ENCODE measurements at regions not wholly inside any gene's neighbourhood (a gene's known extent, or its start where the extent isn't known, plus 50 kb on each side); places are given as distances from the start of the nearest gene placed in this dataset.

DNA sequence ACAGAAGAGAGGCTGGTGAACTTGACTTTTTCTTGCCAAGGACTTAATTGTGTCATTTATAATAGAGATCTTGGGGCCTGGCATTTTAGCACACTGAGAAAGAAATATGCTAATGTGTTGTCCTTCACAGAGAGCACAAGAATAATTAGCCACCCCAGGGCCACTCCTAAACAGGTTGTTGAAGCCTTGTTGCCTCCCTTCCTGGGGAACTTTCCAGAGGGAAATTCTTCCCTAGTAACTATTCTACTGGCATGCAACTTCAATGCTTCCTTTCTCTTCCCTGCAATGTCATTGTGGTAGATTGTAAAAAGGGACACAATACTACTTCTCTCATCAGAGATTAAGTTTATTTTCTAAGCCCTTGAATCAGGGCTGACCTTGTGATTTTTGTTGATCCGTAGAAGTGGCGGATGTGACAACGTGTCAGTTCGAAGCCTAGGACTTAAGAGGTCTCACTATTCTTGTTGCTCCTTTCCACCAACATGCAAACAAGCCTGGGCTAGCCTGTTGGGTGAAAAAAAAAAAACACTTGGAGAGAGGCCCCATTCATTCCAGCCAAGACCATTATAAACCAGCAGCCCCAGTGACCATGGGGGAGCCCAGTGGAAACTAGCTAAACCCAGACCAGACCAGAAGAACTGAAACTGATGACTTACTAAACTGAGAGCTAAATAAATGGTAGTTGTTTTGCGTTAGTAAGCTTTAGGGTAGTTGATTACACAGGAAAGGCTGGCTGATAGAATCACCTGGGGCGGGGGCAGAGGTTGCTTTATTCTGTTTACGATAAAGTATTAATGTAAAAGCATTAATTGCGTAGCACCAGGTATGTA, 287.2 kb downstream of the SHQ1 start:
- DNase-seq = no peak

DNA sequence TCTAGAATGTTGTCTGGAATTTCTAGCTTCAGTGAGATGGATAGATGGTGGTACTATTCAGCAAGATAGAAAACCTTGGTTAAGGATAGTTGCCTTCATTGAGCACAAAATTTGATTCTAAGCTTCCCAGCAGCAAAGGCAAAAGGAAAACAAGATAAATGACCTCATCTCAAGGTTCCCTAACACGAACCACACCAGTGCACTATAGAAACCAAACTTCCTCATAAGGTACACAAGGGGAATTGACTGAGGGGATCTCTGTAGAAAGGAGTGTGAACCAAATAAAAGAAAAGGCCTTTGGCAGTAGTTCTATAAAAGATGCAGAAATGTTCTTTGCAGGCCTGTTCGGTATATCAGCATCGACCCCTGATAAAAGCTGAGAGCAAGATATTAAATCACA, 288.9 kb downstream of the SHQ1 start:
- no peak for DNase-seq

DNA sequence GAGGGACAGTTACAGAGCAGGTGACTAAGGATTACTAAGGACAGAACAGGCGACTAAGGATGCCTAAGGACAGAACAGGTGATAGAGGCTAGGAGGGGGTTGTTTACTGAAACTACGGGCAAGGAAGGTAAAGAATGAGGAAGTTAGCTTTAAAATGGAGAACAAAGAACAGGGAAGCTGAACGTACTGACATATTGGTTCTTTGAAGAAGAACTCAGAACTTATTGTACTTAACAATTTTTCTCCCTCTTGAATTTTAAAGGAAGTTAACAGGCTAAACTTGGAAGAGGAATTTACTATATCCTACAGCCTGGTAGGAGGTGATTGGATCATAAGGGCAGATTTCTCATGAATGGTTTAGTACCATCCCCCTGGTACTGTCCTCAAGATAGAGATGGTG, 290.2 kb downstream of the SHQ1 start:
- DNase-seq = no peak

DNA sequence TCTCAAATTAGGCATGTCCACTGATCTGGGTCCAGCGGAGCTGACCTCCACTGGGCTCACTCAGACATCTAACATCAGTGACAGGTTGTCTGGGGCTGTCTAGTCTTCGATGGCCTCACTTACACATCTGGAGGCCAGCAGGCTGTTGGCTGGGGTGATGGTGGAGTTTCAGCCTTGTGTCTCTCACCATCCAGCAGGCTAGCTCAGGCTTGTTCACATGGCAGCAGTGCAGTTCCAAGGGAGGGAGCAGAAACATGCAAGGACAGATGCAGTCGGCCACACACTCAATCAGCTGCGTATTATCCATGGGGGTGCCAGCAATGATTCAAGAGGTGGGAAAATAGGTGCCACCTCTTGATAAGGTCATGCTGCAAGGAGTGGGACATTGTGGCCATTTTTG, 292.5 kb downstream of the SHQ1 start:
- no peak for DNase-seq

DNA sequence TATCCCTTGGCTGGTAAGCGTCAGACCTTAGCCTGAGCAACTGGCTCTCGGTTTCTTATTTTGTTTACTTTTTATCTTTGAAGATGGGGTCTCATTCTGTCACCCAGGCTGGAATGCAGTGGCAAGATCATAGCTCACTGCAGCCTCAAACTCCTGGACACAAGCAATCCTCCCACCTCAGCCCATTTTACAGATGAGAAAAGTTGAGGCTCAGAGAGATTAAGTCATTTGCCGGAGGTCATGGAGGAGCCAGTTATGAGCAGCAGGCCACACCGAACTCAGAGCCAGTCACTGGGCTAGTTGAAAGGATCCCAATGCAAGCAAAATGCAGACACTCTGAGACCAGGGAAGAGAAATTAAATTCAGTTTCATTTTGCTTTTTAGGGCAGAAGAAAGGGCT, 293.6 kb downstream of the SHQ1 start:
- DNase-seq = no peak

DNA sequence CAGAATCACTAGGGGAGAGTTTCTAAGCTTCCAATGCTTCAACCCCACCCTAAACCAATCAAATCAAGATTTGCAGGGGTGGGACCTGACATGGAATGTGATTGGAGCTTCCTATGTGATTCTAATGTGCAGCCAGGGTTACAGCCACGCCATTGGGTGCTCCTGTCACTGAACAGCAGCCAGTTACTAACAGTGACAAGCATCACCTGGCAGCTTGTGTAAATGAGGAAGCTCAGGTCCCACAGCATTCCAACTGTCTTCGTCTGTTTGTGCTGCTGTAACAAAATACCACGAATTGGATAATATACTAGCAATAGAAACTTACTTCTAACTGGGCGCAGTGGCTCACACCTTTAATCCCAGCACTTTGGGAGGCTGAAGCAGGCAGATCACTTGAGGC, 294.9 kb downstream of the SHQ1 start:
- DNase-seq = no peak

DNA sequence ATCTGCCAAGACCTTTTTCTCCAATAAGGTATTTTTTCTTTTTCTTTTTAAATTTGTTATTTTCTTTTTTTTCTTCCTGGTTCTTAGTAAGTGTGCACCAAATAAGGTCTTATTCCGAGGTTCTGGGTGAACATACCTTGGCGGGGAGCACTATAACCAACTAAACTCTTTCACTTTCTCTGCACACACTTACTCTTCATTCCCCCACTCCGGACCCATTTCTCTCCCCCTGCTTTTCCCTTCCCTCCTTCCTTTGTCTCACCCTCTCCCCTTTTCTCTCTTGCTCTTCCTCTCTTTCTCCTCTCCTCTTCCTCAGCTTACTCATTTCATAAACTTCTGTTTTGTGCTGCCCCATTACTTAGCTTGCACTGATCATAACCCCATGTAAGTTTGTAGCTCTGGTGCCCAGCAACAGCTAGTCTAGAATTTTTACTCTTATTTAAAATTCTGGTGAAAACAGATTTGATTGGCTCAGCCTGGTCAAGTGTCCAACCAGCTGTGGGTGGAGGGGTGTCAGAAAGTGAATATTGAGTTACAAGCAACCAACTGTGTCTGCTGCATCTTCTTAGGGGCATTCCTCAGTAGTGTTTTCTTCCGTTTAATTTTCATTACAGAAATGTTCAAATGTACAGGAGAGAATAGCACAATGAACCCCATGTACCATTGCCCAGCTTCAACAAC, 297.5 kb downstream of the SHQ1 start:
- DNase-seq = no peak

DNA sequence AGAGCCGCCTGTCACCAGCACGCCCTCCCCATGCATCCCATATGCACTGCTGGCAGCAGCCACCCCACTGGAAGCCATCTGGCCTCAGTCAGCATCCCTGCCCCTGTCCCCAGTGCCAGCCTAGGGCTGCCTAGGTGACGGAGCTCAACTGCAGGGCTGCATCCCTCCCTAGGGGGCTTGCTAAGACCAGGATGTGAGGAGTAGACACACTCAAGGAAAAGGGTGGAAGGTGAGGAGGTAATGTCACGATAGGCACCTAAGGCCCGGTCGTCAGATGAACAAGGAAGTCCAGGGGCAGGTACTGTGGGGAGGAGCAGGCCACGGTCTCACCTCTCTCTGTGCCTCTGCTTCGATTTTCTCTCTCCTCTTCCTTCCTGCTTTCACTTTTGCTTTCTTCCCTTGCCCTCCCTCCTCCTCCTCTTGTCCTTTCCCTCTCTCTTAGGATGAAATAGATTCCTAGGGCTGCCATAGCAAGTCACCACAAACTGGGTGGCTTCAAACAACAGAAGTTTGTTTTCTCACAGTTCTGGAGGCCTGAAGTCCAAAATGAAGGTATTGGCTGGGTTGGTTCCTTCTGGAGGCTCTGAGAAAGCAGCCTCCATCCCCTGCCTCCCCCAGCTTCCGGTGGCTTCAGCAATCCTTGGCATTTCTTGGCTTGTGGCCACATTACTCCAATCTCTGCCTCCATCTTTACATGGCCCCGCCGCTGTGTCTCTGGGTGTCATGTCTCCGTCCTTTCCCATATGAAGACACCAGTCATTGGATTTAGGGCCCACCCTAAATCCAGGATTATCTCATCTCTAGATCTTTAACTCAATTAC, 298.3 kb downstream of the SHQ1 start:
- no peak for DNase-seq

DNA sequence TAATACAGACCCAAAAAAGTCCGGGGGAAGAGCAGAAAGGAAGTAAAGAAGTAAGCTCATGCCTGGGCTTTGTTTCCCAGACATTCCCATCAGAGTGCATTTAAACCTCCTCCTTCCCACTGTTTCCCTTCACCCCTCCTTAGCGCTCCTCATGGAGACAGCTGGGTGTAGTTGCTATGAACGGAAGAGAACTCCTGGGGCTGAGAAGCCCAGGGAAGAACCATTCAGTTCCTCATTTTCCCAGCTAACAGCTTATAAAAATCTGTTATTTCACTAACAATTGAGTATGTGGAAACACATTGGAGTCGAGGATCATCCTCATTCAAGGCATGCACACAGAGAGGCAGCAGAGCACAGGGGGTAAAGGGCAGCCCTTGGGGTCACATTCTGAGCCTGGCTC, 299.3 kb downstream of the SHQ1 start:
- DNase-seq = no peak

DNA sequence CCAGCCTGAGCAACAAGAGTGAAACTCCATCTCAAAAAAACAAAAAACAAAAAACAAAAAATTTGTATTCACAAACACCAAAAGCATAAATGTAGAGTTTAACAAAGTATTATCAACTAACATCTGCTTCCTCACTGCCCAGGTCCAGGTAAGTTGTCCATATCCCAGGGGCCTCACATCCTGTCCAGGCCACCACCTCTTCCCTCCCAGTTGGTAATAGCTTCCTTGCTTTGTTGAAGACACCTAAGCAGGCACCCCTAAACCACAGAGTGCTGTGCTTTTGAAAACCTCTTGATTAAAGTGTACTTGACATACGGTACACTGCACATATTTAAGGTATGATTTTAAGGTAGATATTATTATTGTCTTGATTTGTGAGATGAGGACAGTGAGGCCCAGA, 299.8 kb downstream of the SHQ1 start:
- DNase-seq = no peak

DNA sequence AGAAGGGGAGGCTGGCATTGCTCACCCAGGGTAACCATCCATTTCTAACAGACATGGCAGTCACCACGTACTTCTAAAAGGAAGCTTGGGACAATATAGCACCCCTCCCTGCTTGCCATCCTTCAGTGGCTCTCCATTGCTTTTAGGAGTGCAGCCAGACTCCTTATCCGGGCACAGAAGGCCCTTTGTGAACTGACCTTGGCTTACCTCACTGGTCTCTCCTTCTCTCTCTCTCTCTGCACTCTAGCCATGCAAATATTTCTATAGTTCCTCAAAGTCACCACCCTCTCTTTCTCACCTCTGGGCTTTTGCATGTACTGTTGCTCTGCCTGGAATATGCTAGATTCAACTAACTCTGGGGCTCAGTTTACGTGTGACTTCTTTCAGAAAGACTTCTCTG, 301.1 kb downstream of the SHQ1 start:
- DNase-seq = no peak

DNA sequence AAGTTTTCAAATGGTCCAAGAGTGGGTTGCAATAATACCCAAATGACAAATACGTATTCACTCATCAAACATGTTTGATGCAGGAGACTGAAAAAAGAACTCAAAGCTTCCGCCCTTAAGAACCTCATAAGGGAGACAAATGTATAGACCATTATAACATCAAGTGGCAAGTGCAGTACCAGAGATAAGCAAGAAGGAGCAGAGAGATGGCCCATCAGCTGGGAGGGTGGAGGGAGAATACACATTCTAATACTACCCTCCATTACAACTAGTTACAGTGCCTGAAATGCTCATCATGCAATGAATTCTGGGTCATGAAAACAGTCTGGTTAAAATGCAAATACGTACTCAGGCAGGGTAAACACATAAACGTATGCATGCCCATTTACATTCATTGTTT, 304.0 kb downstream of the SHQ1 start:
- DNase-seq = no peak

DNA sequence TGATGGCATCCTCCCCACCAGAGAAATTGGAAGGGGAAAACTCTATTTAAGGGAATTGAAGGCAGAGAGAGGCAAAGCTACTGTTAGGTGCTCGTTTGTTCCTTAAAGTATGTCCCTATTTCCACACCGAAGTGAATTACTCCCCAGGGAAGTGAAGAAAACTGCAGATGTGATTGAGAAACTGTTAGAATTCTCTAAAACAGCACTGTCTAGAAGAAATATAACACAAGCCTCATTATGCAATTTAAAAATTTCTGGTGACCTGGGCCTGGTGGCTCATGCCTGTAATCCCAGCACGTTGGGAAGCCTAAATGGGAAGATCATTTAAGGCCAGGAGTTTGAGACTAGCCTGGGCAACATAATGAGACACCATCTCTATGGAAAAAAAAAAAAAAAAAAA, 305.0 kb downstream of the SHQ1 start:
- DNase-seq = no peak

DNA sequence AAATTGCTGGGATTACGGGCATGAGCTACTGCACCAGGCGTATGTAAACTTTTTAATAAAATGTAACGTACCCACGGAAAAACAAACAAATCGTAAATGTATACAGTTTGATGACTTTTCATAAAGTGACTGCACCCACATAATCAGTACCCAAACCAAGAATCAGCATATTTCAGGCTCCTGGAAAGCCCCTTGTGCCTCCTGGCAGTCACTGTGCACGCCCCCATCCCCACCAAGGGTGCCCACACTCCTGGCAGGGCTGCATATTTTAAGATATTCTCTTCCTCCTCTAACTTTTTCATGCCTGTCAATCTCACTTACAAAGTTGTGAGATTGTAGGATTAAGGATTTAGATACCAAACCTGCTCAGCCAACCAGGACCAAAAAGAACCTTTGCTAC, 305.5 kb downstream of the SHQ1 start:
- DNase-seq = no peak

DNA sequence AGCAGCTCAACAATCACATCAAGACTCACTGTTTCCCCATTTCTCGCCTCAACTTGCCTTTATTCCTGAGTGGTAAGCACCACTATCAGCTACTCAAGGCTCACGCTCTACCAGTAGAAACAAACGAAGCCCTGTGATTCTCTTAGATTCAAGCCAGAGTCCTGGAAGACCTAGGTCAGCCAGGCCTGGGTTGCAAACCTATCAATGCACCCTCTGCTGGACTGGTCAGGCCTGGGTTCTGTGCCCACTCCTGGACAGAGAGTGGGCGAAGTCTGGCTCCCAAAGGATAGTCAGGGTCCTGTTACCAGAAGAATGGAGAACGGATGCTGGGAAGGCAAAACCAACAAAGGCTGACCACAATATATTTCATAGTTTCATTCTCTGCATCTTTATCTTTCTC, 308.4 kb downstream of the SHQ1 start:
- no peak for DNase-seq

DNA sequence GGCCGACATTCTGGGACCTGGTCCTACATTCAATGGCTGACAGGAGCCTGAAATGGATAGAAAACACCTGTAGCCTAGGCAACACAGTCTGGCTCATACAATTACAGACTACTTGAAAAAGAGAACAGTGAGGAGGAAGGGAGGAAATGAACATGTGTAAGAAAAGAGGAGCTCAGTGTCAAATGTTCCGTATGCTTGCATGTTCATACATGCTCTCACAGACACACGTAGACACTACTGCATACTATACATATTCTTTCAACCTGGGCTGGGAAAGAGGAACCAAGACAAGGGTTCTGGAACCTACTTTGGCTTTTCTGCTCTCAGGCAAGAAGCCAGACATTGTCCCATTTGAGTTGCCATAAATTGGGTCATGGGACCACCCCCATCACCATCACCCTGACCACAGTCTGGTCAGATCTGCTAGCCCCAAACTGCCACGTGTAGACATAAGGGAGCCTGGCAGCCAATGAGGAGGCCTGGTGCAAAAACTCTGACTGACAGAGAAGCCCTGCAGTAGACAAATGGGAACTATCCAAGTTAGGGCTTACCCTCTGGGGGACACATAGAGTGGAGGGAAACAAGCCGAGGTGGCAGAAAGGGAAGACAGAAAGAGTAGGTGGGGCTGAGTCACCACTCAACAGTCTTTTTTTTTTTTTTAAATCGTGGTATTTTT, 310.0 kb downstream of the SHQ1 start:
- DNase-seq = no peak

DNA sequence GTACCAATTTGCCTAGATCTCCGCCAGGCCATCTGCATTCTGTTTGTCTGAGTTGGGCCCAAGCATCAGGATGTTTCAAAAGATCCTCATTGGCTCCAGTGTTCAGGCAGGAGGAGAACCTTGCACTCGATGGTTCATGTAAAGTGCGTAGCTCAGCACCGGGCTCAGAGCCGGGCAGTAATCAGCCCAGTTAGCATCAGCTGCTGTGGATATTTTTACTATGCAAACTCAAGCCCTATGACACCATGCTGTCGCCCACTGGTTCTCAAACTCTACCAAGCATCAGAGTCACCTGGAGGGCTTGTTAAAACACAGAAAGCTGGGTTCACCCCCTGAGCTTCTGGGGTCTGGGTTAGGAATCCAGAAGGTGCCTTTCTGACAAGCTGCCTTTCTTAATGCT, 310.8 kb downstream of the SHQ1 start:
- DNase-seq = no peak

DNA sequence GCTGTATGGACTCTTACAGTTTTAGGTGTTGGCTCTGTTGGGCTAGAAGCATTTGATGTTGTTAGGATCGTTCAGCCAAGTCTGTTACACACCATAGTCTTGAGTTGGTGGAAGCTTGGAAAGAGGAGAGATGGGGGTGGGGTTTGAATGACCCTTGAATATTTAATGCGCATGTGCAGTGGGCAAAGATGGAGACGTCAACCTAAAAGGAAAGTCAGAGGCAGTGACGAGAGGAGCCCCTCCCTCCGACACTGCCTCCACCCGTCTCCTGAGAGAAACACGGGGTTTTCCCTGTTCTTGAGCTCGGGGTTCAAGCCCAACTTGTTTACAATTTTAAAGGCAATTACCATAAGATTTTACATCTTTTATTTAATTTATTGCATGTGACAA, 311.4 kb downstream of the SHQ1 start:
- DNase-seq = no peak

DNA sequence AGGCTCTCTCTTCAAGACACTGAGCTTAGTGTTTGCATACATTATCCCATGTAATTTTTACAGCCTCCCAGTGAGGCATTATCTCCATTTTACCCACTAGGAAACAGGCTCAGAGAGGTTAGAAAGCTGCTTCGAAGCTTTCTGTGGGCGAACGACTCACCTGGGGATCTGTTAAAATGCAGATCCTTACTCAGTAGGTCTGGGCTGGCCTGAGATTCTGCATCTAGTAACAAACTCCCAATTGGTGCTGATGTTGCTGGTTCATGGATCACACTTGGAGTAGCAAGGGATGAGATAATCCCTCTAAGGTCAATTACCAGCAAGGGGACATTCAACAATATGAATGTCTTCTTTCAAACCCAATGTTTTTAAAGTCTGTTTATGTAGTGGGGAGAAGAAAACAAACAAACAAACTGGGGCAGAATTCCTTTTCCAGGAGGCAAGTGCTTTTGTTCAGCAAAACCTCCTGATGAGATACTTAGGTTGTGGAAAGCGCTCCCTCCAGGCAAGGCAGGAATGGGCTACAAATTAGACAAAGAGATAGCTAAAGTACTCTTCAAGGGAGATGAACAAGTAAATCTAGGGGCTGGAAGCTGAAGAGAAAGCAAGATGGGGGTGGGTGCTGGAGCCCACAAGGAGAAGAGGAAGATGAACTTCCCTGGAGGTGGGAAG, 311.9 kb downstream of the SHQ1 start:
- DNase-seq = no peak

DNA sequence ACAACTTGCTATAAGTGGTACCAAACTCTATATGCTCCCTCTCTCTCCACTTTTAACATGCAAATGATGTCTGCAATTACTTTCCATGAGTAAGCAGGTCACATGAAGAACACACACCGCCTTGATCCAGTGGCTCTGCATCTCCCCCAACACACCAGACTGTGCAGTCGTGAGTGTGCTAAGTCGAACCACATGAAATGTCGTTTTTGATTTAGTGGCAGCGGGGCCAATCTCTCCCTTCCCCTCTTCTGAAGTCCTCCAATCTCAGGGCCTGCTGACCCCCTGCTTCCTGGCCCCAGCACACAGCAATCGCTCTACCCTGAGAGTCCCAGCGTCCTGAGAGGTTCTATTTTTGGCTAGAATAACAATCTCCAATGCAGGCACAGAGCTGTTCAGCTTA, 312.5 kb downstream of the SHQ1 start:
- DNase-seq = no peak

DNA sequence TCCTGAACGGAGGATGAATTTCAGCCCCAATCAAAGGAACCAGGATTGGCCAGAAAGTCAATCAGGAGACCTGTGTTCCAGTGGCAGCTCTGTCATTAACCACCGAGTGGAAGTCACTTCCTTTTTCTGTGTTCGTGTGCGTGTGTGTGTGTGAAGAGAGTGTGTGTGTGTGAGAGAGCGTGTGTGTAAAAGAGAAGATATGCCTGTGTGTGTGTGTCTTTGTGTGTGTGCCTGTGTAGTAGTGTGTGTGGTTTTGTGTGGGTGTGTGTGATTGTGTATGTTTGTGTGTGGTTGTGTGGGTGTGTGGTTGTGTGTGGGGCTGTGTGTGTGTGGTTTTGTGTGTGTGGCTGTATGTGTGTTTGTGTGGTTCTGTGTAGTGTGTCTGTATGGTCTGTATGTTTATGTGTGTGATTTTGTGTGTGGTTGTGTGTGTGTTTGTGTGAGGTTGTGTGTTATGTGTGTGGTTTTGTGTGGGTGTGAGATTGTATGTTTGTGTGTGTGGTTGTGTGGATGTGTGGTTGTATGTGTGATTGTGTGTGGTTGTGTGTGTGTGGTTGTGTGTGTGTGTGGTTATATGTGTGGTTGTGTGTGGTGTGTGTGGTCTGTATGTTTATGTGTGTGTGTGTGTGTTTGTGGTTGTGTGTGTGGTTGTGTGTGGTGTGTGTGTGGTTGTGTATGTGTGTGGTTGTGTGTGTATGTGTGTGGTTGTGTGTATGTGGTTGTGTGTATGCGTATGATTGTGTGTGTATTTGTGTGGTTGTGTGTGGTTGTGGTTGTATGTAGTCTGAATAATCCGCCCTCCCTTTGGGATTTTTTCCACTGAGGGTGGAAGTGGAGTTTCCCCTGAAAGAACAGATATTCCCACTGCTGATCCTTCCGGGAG, 314.4 kb downstream of the SHQ1 start:
- DNase-seq = no peak

DNA sequence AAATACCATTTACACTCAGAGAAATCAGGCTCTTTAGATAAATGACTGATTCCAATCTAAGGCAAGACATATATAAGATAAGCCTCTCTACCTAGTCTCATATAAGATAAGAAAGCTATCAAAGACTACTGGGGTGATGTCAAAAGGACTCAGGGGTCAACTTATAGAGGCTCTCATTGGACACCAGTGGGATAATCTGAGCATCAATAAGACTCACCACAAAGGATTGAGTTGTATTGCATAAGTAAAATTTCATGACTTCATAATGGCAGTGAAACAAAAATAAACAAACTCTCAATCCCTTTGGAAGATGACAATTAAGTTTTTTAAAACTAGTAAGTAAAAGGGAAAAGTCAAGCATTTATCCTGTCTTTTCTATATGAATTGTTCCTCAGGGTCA, 317.8 kb downstream of the SHQ1 start:
- DNase-seq = no peak
